ENCODE measurements at regions not wholly inside any gene's neighbourhood (a gene's known extent, or its start where the extent isn't known, plus 50 kb on each side); places are given as distances from the start of the nearest gene placed in this dataset.
A peak's percentile ranks its signal among the peaks of the same experiment; 100 is the strongest.

DNA sequence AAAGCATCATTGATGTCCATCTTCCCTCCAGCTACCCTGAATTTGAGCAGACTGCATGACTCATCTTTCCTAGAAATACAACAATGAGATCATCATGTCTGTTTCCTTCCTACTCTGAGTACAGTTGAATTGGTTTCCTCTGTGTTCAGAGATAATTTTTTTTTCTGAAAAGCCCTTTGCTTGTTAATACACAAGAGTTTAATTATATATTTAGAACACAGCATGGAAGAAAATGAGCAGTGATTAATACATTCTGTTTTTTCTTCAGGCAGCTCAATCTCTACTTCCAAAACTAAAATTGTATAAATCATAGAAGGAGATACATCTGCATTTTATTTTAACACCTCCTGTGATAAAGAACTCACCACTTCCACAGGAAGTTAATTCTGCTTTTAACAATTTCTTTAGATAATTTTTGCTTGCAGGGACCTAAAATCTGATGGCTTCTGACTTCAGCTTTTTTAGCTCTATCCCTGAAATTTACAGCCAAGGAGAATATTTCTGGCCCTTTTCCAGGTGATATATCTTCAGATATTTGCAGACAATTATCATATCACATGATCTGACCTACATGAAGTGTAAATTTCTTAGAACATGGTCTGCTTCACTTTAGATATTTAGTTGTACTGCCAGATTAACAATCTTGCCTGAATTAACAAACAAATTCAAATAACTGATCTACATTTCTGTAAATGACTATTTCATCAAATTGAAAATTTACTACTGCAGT is 249.0 kb downstream of the TRIB2 start:
- no peaks in the 10 kb centered on the region for H3K36me3 ChIP-seq (ENCODE audit: control insufficient read depth in 2 of 2, extremely low read depth in 1 of 2, insufficient read depth in 2 of 2, low read length in 2 of 2)
- no peaks in the 10 kb centered on the region for H4K20me1 ChIP-seq (ENCODE audit: control insufficient read depth, extremely low read depth, insufficient read depth, low read length)
- no peak overlapping the region for H3K4me3 ChIP-seq (ENCODE audit: control insufficient read depth in 2 of 3, extremely low read depth in 1 of 3, insufficient read depth in 2 of 3, low read depth in 1 of 3, low read length in 3 of 3)
- dilution Hi-C loops (cut with MboI; ENCODE audit: extremely low pct_ligation_motif_present, low sequenced_read_pairs) = no loop called here
- peaks cover 13% of the 10 kb centered on the region for H3K4me1 ChIP-seq (ENCODE audit: control insufficient read depth, extremely low read depth, insufficient read depth, low read length)
- H3K27me3 ChIP-seq (ENCODE audit: control insufficient read depth, extremely low read depth, insufficient read depth, low read length) = no peaks in the 10 kb centered on the region
- peak; percentile 86 for FAIRE-seq
- no peak overlapping the region for H3K27ac ChIP-seq (ENCODE audit: control insufficient read depth, insufficient read depth, low read length)
- no peak for DNase-seq (ENCODE audit: low read depth, low spot score)
- no peaks in the 10 kb centered on the region for H3K9me1 ChIP-seq (ENCODE audit: control insufficient read depth, extremely low read depth, insufficient read depth, low read length)
- no peak overlapping the region for H3K9ac ChIP-seq (ENCODE audit: control insufficient read depth, extremely low read depth, insufficient read depth, low read length)
- H3K9me3 ChIP-seq (ENCODE audit: control insufficient read depth, low read depth, low read length) = no peaks in the 10 kb centered on the region
- H3K4me2 ChIP-seq (ENCODE audit: control insufficient read depth, extremely low read depth, insufficient read depth, low read depth, low read length) = peak overlapping the region; percentile 2
- no peak overlapping the region for H2AFZ ChIP-seq (ENCODE audit: control insufficient read depth, low read length)
- H3K79me2 ChIP-seq (ENCODE audit: control insufficient read depth, insufficient read depth, low read length) = no peaks in the 10 kb centered on the region
- TF ChIP-seq, protein P1, sequence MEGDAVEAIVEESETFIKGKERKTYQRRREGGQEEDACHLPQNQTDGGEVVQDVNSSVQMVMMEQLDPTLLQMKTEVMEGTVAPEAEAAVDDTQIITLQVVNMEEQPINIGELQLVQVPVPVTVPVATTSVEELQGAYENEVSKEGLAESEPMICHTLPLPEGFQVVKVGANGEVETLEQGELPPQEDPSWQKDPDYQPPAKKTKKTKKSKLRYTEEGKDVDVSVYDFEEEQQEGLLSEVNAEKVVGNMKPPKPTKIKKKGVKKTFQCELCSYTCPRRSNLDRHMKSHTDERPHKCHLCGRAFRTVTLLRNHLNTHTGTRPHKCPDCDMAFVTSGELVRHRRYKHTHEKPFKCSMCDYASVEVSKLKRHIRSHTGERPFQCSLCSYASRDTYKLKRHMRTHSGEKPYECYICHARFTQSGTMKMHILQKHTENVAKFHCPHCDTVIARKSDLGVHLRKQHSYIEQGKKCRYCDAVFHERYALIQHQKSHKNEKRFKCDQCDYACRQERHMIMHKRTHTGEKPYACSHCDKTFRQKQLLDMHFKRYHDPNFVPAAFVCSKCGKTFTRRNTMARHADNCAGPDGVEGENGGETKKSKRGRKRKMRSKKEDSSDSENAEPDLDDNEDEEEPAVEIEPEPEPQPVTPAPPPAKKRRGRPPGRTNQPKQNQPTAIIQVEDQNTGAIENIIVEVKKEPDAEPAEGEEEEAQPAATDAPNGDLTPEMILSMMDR (optimal IDR thresholded peaks at IDR 0.05 in 1 of 3, IDR thresholded peaks at IDR 0.05 in 1 of 3, conservative IDR thresholded peaks at IDR 0.05 in 1 of 3; ENCODE audit: extremely low read depth in 1 of 3, insufficient read depth in 2 of 3, low read length in 3 of 3) = no peak
- no peak for TF ChIP-seq EZH2 (IDR thresholded peaks at IDR 0.05; ENCODE audit: low read length)

DNA sequence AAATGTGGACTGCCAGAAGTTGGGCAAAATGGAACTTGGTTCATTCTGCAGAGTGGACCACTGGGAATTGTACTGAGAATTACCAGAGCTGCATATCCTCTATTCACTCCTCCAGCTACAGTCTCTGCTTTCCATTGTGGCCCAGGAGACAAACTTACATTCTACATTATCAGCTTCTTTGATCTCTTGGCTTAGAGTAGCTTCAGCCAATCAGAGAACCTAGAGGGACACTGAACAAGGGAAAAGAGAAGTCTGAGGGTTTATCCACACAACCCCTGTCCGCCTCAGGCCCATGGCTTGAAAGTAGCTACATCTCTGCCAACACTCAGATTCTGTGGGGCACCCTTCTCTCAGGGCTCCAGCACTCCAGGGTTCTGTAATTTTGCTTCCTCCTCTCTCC is 251.1 kb downstream of the TRIB2 start:
- Histone ChIP-seq H3K9ac (ENCODE audit: control insufficient read depth, extremely low read depth, insufficient read depth, low read length) (no peak overlapping the region), H3K79me2 (ENCODE audit: control insufficient read depth, insufficient read depth, low read length) (no peaks in the 10 kb centered on the region), H2AFZ (ENCODE audit: control insufficient read depth, low read length) (no peak overlapping the region), H3K27me3 (ENCODE audit: control insufficient read depth, extremely low read depth, insufficient read depth, low read length) (no peaks in the 10 kb centered on the region), H3K4me2 (ENCODE audit: control insufficient read depth, extremely low read depth, insufficient read depth, low read depth, low read length) (no peak overlapping the region), H3K9me1 (ENCODE audit: control insufficient read depth, extremely low read depth, insufficient read depth, low read length) (no peaks in the 10 kb centered on the region), H3K36me3 (ENCODE audit: control insufficient read depth in 2 of 2, extremely low read depth in 1 of 2, insufficient read depth in 2 of 2, low read length in 2 of 2) (no peaks in the 10 kb centered on the region), H4K20me1 (ENCODE audit: control insufficient read depth, extremely low read depth, insufficient read depth, low read length) (no peaks in the 10 kb centered on the region), H3K27ac (ENCODE audit: control insufficient read depth, insufficient read depth, low read length) (no peak overlapping the region), H3K4me1 (ENCODE audit: control insufficient read depth, extremely low read depth, insufficient read depth, low read length) (peaks cover 25% of the 10 kb centered on the region), H3K9me3 (ENCODE audit: control insufficient read depth, low read depth, low read length) (no peaks in the 10 kb centered on the region), H3K4me3 (ENCODE audit: control insufficient read depth in 2 of 3, extremely low read depth in 1 of 3, insufficient read depth in 2 of 3, low read depth in 1 of 3, low read length in 3 of 3) (no peak overlapping the region)
- TF ChIP-seq EZH2 (IDR thresholded peaks at IDR 0.05; ENCODE audit: low read length) = no peak
- TF ChIP-seq, protein P1 (optimal IDR thresholded peaks at IDR 0.05 in 1 of 3, IDR thresholded peaks at IDR 0.05 in 1 of 3, conservative IDR thresholded peaks at IDR 0.05 in 1 of 3; ENCODE audit: extremely low read depth in 1 of 3, insufficient read depth in 2 of 3, low read length in 3 of 3) = no peak
- FAIRE-seq (no peak), DNase-seq (ENCODE audit: low read depth, low spot score) (no peak)
- dilution Hi-C loops (cut with MboI; ENCODE audit: extremely low pct_ligation_motif_present, low sequenced_read_pairs) = no loop called here
